HAP-1 (cell line): ENCODE measurements at regions not wholly inside any gene's neighbourhood (a gene's known extent, or its start where the extent isn't known, plus 50 kb on each side); places are given as distances from the start of the nearest gene placed in this dataset.
"Not testable (repeated sequence)": the region's sequence is repeated elsewhere in the genome, so short reads cannot be mapped to it uniquely, and the experiment has no call there.

Experiments
- DNase-seq, 2 experiments: peaks; one replicate each; pipeline ENCODE4 v3.0.0-alpha.2; 2016 to 2020; ENCODE audit warnings: low spot score in 2 of 2
- H3K27me3 ChIP-seq: fragments of 250-450 bp; sonication (Bioruptor Pico); 2 replicates; pipeline ENCODE4 v1.5.1; 2020; ENCODE audit warnings: low read depth, mild to moderate bottlenecking, moderate library complexity
- H3K36me3 ChIP-seq: fragments of 250-450 bp; sonication (Bioruptor Pico); replicated peaks from 2 replicates; pipeline ENCODE4 v1.5.1; 2020; ENCODE audit warnings: mild to moderate bottlenecking
- H3K4me1 ChIP-seq: fragments of 250-450 bp; sonication (Bioruptor Pico); 2 replicates; pipeline ENCODE4 v1.5.1; 2020; ENCODE audit warnings: mild to moderate bottlenecking
- H3K4me3 ChIP-seq: fragments of 250-450 bp; sonication (Bioruptor Pico); 2 replicates; pipeline ENCODE4 v1.5.1; 2020; ENCODE audit warnings: mild to moderate bottlenecking, moderate library complexity
- H3K9me3 ChIP-seq: fragments of 250-450 bp; sonication (Bioruptor Pico); 2 replicates; pipeline ENCODE4 v1.5.1; 2020; ENCODE audit warnings: mild to moderate bottlenecking, moderate library complexity
- in situ Hi-C: fragments of 300-500 bp; cut with MboI; formaldehyde crosslinking; loops from 3 replicates; pipeline ENCODE4 v1.14.3; 2020; ENCODE audit warnings: low sequenced_read_pairs, inconsistent platforms, mixed read lengths

- no peaks in the 10 kb centered on the region for H3K27me3 ChIP-seq
- H3K9me3 ChIP-seq = 0 out of 2 replicates have a peak, but pooled peaks cover 2% of the 10 kb centered on the region
- in situ Hi-C loops = no loop called here
- H3K4me3 ChIP-seq = no peak overlapping the region
- H3K36me3 ChIP-seq = no peaks in the 10 kb centered on the region
- peak in 1 of 2 experiments; percentile 89 for DNase-seq
- peaks cover 45% of the 10 kb centered on the region for H3K4me1 ChIP-seq
These were observed 128.2 kb downstream of the AKR1D1 start for GRCh38 chr7:138204285-138204981.

- no peak for DNase-seq
- Histone ChIP-seq H3K9me3 (0 out of 2 replicates have a peak, but pooled peaks cover 2% of the 10 kb centered on the region), H3K36me3 (no peaks in the 10 kb centered on the region), H3K4me3 (no peak overlapping the region), H3K4me1 (peaks cover 45% of the 10 kb centered on the region), H3K27me3 (no peaks in the 10 kb centered on the region)
- in situ Hi-C loops = no loop called here
These were observed 128.7 kb downstream of the AKR1D1 start for GRCh38 chr7:138204982-138205298.

- peaks cover 42% of the 10 kb centered on the region for H3K4me1 ChIP-seq
- H3K4me3 ChIP-seq = no peak overlapping the region
- peak; percentile 41 to 79 for DNase-seq
- no peaks in the 10 kb centered on the region for H3K36me3 ChIP-seq
- H3K27me3 ChIP-seq = no peaks in the 10 kb centered on the region
- 0 out of 2 replicates have a peak, but pooled peaks cover 2% of the 10 kb centered on the region for H3K9me3 ChIP-seq
- in situ Hi-C loops = no loop called here
These were observed 129.4 kb downstream of the AKR1D1 start for GRCh38 chr7:138205614-138206150.

- in situ Hi-C loops = no loop called here
- H3K27me3 ChIP-seq = no peaks in the 10 kb centered on the region
These were observed 131.3 kb downstream of the AKR1D1 start for GRCh38 chr7:138207555-138207971.

GRCh38 chr7:138208142-138208570 lies 131.9 kb downstream of the AKR1D1 start:
- Histone ChIP-seq H3K27me3 (no peaks in the 10 kb centered on the region), H3K36me3 (no peaks in the 10 kb centered on the region), H3K4me1 (peaks cover 42% of the 10 kb centered on the region), H3K4me3 (no peak overlapping the region), H3K9me3 (0 out of 2 replicates have a peak, but pooled peaks cover 2% of the 10 kb centered on the region)
- DNase-seq = peak; percentile 83 to 99
- in situ Hi-C loops = no loop called here

More at GRCh38 chr7:138207555-138207971, 131.3 kb downstream of the AKR1D1 start:
- Histone ChIP-seq H3K36me3 (no peaks in the 10 kb centered on the region), H3K4me1 (peaks cover 42% of the 10 kb centered on the region), H3K4me3 (no peak overlapping the region), H3K9me3 (0 out of 2 replicates have a peak, but pooled peaks cover 2% of the 10 kb centered on the region)
- peak; percentile 52 to 53 for DNase-seq

GRCh38 chr7:138208864-138209263 lies 132.6 kb downstream of the AKR1D1 start:
- H3K4me1 ChIP-seq = peaks cover 40% of the 10 kb centered on the region
- no peaks in the 10 kb centered on the region for H3K36me3 ChIP-seq
- DNase-seq = no peak
- H3K27me3 ChIP-seq = no peaks in the 10 kb centered on the region
- H3K4me3 ChIP-seq = no peak overlapping the region
- in situ Hi-C loops = no loop called here
- 0 out of 2 replicates have a peak, but pooled peaks cover 2% of the 10 kb centered on the region for H3K9me3 ChIP-seq

- H3K4me3 ChIP-seq = no peak overlapping the region
- peaks cover 16% of the 10 kb centered on the region for H3K4me1 ChIP-seq
- no peak for DNase-seq
- 0 out of 2 replicates have a peak, but pooled peaks cover 2% of the 10 kb centered on the region for H3K9me3 ChIP-seq
- no peaks in the 10 kb centered on the region for H3K36me3 ChIP-seq
- no peaks in the 10 kb centered on the region for H3K27me3 ChIP-seq
- in situ Hi-C loops = no loop called here
These were observed 136.1 kb downstream of the AKR1D1 start for GRCh38 chr7:138212314-138212713.

GRCh38 chr7:138214926-138215325 lies 138.7 kb downstream of the AKR1D1 start:
- Histone ChIP-seq H3K9me3 (peaks cover 3% of the 10 kb centered on the region), H3K4me1 (no peaks in the 10 kb centered on the region), H3K27me3 (no peaks in the 10 kb centered on the region), H3K4me3 (no peak overlapping the region), H3K36me3 (no peaks in the 10 kb centered on the region)
- in situ Hi-C loops = no loop called here
- no peak for DNase-seq

- H3K4me1 ChIP-seq, H3K4me3 ChIP-seq, DNase-seq, in situ Hi-C loops, H3K27me3 ChIP-seq, H3K36me3 ChIP-seq: not testable (repeated sequence)
- H3K9me3 ChIP-seq = peaks cover 25% of the 10 kb centered on the region
These were observed 144.1 kb downstream of the AKR1D1 start for GRCh38 chr7:138220321-138220720.

- DNase-seq, H3K4me3 ChIP-seq, in situ Hi-C loops, H3K36me3 ChIP-seq, H3K4me1 ChIP-seq, H3K27me3 ChIP-seq: not testable (repeated sequence)
- H3K9me3 ChIP-seq = peaks cover 25% of the 10 kb centered on the region
These were observed 145.1 kb downstream of the AKR1D1 start for GRCh38 chr7:138221388-138221787.

GRCh38 chr7:138223402-138223879 lies 147.2 kb downstream of the AKR1D1 start:
- Histone ChIP-seq H3K27me3 (no peaks in the 10 kb centered on the region), H3K9me3 (peaks cover 25% of the 10 kb centered on the region), H3K4me1 (peaks cover 8% of the 10 kb centered on the region), H3K4me3 (no peak overlapping the region), H3K36me3 (no peaks in the 10 kb centered on the region)
- DNase-seq = no peak
- in situ Hi-C loops = no loop called here

GRCh38 chr7:138226001-138226476 lies 149.8 kb downstream of the AKR1D1 start:
- Histone ChIP-seq H3K4me3 (no peak overlapping the region), H3K27me3 (no peaks in the 10 kb centered on the region), H3K4me1 (peaks cover 8% of the 10 kb centered on the region), H3K9me3 (peaks cover 11% of the 10 kb centered on the region), H3K36me3 (no peaks in the 10 kb centered on the region)
- DNase-seq = no peak
- in situ Hi-C loops = no loop called here

GRCh38 chr7:138226745-138227279 lies 150.6 kb downstream of the AKR1D1 start:
- peak; percentile 62 to 83 for DNase-seq
- Histone ChIP-seq H3K9me3 (peaks cover 3% of the 10 kb centered on the region; the same call in 1 of the 2 replicates), H3K4me1 (peaks cover 8% of the 10 kb centered on the region), H3K4me3 (no peak overlapping the region), H3K27me3 (no peaks in the 10 kb centered on the region), H3K36me3 (no peaks in the 10 kb centered on the region)
- in situ Hi-C loops = no loop called here

GRCh38 chr7:138228119-138228518 lies 151.9 kb downstream of the AKR1D1 start:
- H3K9me3 ChIP-seq = no peaks in the 10 kb centered on the region; the same call in 1 of the 2 replicates
- H3K27me3 ChIP-seq = no peaks in the 10 kb centered on the region
- H3K4me3 ChIP-seq = no peak overlapping the region
- in situ Hi-C loops = no loop called here
- H3K36me3 ChIP-seq = no peaks in the 10 kb centered on the region
- H3K4me1 ChIP-seq = peaks cover 8% of the 10 kb centered on the region
- no peak for DNase-seq
